GM12873 (cell line): ENCODE measurements at regions not wholly inside any gene's neighbourhood (a gene's known extent, or its start where the extent isn't known, plus 50 kb on each side); places are given as distances from the start of the nearest gene placed in this dataset.

Source experiments
- TF ChIP-seq, protein P1 (sequence below): IDR thresholded peaks from 2 replicates; pipeline ENCODE4 v1.5.1; 2012; ENCODE audit warnings: low read depth, mild to moderate bottlenecking, moderate library complexity, low read length, control low read depth; ENCODE audit not compliant: insufficient read depth; ENCODE audit errors: missing control alignments

- TF ChIP-seq, protein P1, sequence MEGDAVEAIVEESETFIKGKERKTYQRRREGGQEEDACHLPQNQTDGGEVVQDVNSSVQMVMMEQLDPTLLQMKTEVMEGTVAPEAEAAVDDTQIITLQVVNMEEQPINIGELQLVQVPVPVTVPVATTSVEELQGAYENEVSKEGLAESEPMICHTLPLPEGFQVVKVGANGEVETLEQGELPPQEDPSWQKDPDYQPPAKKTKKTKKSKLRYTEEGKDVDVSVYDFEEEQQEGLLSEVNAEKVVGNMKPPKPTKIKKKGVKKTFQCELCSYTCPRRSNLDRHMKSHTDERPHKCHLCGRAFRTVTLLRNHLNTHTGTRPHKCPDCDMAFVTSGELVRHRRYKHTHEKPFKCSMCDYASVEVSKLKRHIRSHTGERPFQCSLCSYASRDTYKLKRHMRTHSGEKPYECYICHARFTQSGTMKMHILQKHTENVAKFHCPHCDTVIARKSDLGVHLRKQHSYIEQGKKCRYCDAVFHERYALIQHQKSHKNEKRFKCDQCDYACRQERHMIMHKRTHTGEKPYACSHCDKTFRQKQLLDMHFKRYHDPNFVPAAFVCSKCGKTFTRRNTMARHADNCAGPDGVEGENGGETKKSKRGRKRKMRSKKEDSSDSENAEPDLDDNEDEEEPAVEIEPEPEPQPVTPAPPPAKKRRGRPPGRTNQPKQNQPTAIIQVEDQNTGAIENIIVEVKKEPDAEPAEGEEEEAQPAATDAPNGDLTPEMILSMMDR = no peak
These were observed 293.3 kb upstream of the MKI67 start for GRCh38 chr10:128419466-128420019.

- TF ChIP-seq, protein P1 = no peak
These were observed 294.4 kb upstream of the MKI67 start for GRCh38 chr10:128420623-128421022.

DNA sequence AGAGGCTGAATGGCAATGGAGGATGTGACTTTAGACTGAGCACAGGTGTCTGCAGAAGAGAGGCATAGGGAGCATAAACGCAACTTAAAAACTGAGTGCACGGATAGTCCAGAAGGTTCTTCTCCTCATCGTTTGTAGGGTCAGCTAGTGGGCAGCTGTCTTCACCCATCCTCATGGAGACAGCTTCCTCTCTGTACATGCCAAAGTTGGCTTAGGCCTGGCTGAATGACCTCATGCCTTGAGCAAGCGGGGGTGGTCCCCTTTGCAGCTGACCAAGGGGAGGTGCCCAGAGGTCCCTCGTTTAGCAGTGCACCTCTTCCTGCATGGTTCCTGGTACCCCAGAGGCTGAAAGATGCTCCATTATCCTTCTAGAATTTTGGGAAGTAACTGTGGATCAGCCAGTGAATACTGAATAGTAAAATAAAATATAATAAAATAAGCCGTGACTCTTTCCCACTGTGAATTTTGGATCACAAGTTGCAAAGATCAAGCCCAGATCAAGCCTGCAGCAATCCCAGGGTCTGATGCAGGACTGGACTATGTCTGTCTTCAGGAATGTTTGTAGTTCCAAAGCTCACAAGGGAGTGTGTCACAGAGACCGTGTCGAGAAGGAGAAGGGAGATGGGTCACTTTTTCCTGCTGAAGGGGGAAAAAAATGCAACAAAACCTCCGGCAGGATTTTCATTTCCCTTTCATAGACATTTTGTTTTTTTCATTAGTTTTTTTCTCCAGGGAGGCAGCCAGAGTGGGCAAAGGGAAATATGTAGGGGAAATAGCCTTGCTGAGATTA lies 295.3 kb upstream of the MKI67 start:
- TF ChIP-seq, protein P1 = no peak

GRCh38 chr10:128422190-128422589 lies 296.0 kb upstream of the MKI67 start:
- TF ChIP-seq, protein P1 = no peak

DNA sequence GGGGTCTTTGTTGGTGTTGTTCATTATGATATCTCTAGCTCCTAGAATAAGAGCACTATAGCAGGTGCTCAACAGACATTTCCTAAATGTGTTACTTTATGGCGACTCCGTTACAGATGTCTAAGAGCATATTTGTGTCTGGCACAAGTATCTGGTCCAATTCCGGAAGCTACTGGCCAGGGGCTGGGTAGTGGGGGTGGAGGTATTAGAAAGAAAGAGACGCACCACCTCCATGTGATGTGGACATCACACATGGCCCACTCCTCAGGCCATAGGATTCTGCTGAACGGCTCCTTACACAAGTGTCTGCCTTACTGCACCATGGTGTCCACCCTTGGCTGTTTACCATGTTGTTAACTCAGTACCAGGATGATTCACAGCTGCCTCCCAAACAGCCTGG lies 296.8 kb upstream of the MKI67 start:
- TF ChIP-seq, protein P1 = no peak

DNA sequence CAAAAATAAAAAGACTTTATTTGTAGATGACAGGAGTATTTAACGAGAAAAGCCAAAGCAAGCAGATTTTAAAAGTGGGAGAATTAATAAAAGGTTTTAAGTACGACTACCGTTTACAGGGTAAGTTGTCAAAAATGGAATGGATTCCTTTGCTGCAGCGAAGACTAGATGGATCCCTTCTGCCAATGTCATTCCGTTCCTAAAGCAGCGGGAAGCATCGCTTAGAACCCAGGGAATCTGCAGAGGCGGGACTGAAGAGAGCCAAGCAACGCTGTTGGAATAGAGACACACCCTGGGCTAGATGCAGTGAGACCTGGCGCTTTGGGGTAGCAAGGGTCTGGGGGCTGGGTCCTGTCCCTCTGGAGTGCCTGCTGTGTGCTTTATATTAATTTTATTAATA lies 303.1 kb upstream of the MKI67 start:
- TF ChIP-seq, protein P1 = no peak

GRCh38 chr10:128429835-128430513 lies 303.8 kb upstream of the MKI67 start:
- TF ChIP-seq, protein P1 = no peak
